ENCODE measurements at regions not wholly inside any gene's neighbourhood (a gene's known extent, or its start where the extent isn't known, plus 50 kb on each side); places are given as distances from the start of the nearest gene placed in this dataset.
"Not testable (repeated sequence)": the region's sequence is repeated elsewhere in the genome, so short reads cannot be mapped to it uniquely, and the experiment has no call there.

DNA sequence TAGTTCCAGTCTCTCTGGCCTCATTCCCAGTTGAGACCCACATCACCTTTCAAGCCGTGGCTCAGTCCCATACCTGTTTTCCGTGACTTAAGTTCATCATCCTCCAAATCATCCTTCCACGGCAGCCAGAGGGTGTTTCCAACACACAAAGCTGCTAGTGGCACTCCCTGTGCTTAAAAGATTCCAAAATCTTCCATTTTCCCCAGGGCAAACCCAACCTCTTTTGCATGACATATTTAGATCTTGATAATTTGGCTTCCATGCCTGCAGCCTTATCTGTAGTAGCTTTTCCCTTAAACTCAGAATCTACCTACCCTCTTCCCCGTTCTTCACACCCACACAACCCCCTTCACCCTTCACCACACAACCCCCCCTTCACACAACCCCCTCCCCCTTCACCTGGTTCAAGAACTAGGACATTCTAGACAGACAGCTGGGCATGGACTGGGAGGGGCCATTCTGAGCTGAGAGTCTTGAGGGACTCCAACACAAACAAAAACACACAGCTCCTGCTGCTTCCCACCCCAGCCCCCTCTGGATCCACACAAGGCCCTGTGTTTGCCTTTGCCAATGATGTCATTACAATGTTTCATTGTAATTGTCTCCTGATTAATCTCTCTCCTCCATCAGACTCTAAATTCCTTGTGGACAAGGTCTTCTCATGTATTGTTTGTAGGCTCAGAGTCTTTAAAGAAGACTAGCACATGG lies 268.2 kb downstream of the SH3GL2 start:
- DNase-seq: no peak

DNA sequence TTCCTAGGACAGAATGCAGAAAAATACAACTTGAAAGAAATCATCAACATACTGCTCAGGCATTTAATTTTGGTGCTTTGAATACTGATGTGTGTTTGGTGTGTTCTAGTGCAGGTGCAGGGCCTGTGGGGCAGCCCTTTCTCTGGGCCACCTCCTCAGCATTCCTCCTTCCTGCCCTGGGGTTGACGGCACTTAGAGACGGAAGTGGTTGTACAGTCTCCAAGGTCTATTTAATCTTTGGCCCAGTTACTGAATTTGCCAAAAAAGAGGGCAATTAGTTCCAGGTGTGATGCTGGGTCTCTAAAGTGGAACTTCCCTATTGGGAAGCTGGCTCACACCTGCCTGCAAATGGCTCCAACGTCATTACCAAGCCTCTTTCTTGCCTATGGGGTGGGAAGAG lies 269.0 kb downstream of the SH3GL2 start:
- DNase-seq: no peak

DNA sequence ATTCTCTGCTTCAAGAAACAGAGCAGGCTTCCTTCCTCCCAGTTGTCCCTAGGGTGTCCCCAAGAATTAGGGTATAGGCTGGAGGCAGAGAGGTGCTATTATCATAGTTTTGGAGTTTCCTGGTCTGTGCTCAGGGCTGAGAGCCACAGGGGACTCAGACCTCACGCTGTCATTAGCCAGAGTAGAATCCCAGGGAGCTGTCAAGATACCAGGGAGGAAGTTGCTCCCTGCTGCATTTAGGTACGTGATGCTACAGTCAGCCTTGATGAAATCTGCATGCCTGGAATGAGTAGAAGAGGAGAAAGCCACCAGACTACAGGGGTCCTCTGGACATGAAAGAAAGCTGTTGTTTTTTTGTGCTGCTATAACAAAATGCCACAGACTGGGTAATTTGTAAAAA lies 273.2 kb downstream of the SH3GL2 start:
- DNase-seq: no peak

DNA sequence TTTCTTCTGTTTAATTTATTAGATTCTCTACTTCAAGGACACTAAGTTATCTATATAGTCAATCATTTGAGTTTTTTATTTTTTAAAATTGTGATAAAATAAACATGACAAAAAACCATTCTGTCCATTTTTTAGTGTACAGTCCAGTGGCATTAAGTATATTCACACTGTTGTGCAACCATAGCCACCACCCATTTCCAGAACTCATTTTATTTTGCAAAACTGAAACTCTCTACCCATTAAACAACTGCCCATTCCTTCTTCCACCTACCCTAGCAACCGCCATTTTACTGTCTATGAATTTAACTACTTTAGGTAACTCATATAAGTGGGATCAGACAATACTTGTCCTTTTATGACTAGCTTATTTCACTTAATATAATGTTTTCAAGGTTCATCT lies 275.6 kb downstream of the SH3GL2 start:
- no peak for DNase-seq

DNA sequence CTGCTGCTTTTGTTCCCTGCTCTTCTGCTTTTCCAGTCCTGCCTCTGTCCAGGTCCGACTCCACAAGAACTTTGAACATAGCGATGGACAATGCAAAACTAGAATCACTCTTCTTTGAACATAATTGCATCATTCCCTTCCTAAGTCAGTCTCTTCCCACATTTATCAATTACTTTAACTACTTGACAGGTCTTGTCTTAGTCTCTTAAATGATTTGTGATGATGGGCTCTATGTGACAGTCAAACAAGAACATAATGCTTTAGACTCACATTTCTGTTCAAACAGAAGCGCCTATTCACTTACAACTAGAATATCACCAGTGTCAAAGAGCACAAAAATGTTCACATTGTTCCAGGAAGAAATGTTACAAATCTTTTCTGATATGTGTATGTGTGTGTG lies 278.1 kb downstream of the SH3GL2 start:
- no peak for DNase-seq

DNA sequence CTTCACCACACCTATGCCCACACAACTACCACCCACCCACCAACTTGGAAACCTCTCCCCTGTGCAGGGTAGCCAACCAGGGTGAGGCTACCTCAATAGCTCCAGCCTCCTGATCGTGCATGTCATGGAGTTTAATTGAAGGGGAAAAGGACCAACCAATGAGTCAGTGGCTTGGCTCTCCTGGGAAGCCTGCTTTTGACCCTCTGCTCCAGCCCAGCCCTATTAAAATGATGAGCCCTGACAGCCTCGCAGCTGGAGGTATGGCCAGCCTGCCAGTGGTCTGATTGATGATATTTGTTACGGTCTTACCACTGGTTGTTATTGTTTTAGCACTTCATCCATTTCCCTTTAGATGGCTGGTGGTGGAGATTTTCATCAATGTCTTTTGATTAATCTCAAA lies 280.4 kb downstream of the SH3GL2 start:
- DNase-seq: no peak

DNA sequence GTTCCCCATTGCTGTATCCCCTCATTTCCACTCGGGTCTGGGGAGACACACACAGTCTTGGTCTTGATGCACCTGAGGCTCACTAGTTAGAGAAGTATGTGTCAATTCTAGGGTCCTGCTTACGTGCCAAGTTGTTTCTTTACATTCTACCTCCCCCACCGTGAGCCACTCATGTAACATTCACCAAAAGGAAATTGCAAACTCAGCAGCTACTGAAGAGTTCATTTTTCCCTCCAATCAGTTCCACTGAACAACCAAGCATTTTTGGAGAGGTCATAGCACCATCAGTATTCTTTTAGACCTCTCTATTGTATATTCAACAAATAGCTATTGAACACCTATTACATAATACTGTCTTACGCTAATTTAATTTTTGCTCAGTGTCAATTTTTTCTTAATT lies 281.1 kb downstream of the SH3GL2 start:
- no peak for DNase-seq

DNA sequence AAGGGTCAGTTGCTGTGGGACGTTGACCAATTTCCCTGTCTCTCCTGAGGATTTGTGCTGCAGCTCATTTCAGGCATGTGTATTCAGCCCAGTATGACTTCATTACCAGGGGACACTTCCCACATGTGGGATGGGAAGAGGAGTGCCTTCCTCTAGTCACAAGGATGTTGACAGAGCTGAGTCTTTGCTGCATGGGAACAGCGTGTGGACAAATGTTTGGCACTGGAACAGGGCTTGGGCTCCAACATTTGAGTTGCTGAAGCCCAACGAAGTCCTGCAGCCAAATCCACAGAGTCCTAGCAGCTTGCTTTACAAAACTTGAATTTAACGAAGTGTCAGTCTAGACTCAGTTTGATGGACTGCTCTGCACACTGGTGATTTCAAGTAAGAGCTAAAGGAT lies 283.2 kb downstream of the SH3GL2 start:
- no peak for DNase-seq

DNA sequence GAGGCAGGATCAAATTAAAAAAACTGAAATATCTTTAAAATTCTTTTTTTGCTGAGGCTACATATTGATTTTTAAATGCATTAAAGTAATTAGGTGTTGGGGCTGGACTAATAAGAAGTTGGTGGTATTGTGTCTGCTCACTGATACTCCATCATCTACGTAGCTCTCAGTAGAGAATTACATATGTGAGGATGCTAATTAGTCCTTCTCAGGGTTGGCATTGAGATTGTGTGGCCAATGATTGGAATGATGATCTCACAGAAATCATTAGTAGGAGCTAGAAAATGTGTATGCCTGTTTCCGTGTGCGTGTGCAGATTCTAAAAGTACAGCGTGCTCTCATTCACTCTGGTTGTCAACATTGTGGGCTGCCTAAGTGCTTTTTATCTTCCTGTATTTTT lies 283.8 kb downstream of the SH3GL2 start:
- DNase-seq: no peak

DNA sequence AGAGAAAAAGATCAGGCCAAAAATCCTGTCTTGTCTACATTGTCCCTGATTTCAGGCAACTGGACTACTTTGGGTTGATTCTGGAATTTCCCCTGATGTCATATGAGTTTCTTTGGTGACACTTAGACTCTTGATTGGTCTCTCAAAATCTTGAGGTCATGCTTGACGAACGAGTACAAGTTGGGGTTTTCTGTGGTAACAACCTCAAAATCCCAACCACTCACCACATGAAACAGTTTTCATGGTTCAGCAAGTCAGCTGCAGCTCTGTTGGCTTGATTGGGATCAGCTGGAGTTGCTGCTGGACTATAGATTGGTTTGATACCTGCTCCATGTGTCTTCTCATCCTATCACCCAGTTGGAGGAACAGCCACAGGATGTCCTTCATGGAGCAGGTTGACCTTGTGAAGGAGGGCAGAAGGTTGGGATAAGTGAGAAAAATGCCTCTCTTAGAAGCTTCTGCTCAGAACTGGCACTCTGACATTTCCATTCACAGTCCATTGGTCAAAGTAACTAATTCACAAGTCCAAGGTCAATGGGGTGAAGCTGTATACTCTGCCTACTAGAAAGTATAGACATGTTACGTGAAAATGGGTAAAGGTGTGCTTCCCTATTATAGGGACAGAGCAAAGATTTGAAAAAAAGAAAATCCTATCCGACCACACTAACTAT lies 284.5 kb downstream of the SH3GL2 start:
- DNase-seq: no peak

DNA sequence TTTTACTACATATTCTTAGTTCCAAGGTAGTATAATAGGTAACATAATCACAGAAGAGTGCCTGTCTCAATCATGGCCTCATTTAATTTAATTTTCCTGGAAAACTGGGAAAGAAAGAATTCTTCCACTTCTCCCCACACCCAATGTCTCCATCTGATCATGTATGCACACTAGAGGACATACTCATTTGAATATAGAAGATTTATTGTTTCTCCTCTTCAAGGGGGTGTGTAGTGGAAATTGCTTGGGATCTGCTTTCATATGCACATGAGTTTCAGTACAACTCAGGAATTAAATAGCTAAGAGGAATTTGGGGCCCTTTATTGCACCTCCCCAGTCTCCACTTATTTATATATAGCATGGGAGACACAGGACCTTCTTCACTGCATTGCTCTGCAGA lies 285.1 kb downstream of the SH3GL2 start:
- DNase-seq: no peak

DNA sequence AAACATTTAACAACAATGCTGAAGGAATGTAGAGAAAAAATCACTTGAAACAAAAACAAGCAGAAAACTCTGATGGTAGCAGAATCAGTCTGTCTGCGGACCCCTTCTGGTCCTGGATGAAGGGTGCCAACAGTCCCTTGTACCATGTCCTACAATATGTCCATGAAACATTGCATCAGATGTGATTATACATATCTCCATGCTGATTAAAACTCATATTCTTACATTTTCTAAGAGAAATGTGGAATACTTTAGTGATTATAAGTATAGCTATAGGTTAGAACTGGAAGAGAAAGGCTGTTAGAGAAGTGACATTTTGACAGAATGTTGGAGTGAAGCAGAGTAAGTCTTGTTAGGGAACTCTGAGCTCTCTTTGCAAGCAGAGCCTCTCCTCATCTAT lies 286.1 kb downstream of the SH3GL2 start:
- no peak for DNase-seq

DNA sequence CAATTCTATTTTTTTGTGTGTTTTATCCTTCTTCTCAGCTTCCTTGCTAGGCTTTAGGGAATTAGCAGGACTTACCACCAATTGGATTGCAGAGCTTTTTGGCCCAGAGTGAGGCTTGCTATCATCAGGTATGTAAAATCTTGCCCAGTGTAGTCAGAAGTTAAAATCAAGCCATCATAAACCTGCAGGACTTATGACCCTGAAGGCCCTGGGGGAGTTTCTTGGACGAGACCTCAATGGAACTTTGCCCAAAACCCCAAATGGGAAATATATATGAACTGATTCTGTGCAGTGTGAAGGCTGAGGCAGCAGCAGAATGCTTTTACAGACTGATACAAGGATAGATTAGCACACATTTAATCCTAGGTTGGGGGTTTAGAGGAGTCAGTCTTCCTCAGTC lies 287.0 kb downstream of the SH3GL2 start:
- no peak for DNase-seq

DNA sequence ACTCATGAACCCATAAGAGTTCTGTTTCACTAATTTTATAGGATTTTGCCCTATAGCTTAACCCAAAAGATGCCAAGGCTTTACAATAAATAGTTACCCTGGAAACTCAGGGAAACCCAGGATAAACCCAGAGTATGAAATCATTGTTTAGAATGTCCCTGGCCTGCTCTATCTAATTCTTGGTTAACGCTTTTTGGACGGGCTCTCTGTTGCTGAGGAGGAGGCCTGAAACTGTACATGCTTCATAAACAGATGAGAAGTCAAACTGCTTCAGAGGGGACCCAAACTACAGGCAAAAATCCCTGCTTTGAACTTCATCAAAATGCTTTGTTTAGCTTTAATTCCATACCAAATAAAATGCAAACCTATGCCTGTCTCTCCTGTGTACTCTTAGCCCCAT lies 291.9 kb downstream of the SH3GL2 start:
- DNase-seq: no peak

DNA sequence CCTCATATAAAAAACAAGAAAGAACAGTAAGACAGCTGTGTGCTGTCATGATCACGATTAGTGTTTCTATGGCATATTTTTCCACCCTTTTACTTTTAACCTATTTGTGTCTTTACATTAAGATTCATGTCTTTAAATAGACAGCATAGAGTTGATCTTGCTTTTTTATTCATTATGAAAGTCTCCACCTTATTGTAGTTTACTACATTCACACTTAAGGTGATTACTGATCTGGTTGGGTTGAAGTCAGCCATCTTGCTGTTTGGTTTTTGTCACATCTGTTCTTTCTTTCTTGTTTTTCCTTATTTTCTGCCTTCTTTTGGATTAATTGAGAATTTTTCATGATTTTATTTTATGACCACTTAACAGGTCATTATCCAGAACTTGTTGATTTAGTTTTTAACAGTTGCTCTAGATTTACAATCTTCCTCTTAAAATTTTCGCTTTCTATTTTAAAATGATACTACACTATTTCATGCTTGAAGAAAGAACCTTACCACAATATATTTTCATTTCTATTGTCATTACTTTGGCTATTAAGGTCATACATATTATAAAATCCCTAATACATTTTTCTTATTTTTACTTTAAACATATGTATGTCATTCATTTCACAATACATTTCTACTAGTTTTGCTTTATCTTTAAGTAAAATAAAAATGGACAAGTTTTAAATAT lies 292.5 kb downstream of the SH3GL2 start:
- no peak for DNase-seq

DNA sequence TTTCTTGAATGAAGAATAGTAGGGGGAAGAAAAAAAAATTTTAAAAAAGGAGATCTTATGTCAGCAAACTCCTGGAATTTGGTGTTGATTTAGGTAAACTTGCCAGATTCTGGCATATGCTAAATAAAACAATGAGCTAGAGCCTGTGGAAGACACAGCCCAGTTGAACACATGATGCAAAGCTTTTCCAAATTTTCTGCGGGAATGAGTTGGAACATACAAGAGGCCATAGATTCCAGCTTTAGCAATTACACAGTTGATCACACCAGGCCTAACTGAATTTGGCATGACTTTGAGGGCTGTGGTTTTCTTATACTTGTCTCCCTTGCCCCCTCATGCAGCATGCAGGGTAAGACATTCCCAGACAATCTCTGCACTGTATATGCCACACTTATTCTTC lies 297.0 kb downstream of the SH3GL2 start:
- no peak for DNase-seq

DNA sequence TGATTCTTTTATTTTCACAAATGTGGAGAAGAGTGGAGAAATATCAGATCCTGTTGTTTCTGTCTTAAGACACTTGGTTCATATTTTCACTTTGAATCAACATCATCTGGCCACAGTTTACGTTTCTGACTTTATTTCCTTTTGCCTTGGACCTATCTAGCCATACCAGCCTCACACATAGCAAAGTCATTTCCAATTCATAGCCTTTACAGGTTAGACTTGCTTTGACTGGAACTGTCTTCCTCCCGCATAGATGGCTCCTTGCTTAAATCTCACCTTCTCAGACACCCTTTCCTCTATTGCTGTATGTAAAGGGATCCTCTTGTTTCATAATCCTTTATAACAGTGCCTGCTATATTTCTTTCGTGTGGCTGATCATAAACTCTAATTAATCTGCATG lies 297.8 kb downstream of the SH3GL2 start:
- DNase-seq: no peak

DNA sequence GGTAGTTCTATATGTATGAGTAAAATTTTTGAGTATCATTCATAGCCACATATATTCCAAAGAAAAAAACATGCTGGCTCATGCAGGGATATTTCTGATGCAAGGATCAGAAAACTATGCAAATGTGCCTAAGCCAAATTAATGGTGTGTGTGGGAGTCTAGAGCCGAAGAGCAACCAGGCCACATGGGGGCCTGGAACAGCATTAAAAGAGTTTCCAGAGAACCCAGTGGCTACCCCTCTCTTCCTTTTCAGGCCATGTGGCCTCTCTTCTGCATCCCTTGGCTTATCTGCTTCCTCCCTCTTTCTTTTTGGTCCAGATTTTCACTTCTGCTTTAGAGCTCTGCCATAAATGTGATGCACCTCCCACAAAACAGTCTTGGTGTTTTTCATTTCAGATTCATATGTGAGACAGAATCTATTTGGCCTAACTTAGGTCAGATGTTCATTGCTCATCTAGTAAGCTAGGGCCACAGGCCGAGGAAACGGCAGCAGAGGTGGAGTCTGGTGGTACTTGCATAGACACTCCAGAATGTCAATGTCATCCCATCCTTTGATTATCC lies 300.0 kb downstream of the SH3GL2 start:
- DNase-seq: no peak

DNA sequence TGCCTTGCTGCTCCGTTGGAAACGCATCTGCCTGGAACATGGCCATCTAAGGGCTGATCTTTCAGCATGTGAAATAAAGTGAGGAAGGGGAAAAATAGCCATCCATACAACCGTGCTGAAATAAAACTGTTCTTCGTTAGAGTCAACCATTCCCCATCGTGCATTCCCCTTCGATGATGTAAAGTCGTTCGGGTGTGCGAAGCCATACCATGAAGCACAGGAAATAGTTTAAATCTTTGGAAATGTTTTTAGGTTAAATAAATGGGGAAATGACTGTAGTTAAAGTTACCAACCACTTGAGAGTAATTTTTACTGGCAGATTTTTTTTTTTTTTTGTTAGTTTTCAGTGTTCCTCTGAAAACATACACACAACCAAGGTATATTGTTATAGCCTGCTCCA lies 302.5 kb downstream of the SH3GL2 start:
- DNase-seq: no peak

DNA sequence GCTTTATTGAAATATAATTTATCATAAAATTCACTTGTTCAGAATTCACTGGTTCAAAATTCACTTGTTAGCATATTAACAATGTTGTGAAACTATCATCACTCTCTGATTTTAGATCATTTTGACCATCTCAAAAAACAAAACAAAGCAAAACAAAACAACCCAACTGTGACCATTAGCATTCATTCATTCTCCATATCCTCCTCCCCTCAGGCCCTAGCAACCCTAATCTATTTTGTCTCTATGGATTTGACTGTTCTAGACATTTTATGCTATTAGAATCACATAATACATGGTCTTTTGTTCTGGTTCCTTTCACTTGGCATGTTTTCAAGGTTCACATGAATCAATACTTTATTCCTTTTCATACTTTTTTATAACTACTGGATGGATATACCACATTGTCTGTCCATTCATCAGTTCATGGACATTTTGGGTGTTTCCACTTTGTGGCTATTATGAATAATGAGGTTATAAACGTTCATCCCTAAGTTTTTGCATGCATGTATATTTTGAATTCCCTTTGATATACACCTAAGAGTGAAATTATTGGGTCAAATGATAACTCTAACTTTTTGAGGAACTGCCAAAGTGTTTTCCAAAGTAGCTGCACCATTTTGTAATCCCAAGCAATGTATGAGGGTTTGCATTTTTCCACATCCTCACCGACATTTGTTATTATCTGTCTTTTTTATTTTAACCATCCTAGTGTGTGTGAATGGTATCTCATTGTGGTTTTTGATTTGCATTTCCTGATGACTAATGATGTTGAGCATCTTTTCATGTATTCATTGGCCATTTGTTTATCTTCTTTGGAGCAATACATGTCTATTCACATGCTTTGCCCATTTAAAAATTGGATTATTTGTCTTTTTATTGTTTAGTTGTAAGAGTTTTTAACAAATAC lies 304.1 kb downstream of the SH3GL2 start:
- no peak for DNase-seq

DNA sequence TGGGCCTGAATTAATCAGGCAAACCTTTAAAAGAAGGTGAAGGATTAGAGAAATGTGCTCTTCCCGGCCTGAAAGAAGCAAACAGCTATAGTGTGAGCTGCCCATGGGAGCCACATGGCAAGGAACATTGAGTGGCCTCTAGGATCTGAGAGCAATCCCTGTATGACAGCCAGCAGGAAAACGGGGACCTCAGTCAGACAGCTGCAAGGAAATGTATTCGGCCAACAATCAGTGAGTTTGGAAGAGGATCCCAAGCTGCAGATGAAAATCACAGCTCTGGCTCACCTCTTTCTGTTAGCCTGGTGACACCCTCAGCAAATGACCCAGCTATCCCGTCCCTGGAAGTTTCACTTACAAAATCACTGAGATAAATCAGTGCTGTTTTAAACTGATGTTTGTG lies 309.2 kb downstream of the SH3GL2 start:
- no peak for DNase-seq

DNA sequence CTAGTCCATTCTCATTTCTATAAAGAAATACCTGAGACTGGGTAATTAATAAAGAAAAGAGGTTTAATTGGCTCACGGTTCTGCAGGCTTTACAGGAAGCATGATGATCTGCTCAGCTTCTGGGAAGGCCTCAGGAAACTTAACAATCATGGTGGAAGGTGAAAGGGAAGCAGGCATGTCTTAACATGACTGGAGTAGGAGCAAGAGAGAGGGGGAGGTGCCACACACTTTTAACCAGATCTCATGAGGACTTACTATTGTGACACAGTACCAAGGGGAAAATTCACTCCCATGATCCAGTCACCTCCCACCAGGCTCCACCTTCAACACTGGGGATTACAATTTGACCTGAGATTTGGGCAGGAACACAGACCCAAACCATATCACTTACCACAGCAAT lies 310.1 kb downstream of the SH3GL2 start:
- DNase-seq: not testable (repeated sequence)

Measured in activated naive CD4-positive, alpha-beta T cell (primary cell).